ENCODE measurements at regions not wholly inside any gene's neighbourhood (a gene's known extent, or its start where the extent isn't known, plus 50 kb on each side); places are given as distances from the start of the nearest gene placed in this dataset.

DNA sequence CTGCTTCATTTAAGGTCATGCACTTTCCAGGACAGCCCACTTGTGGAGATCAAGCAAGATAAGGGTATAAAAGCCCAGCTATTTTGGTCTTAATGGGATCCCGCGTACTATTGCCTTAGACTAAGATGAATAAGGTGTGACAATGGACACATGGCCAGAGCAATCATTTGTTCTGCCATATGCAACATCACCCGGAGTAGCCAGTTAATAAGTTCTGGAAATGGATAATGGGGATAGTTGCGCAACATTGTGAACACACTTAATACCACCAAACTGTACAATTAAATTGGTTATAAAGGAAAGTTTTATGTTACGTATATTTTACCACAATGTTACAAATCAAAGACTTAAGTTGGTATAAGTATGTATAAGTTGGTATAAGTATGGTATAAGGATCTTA is 674.5 kb downstream of the HDGFL1 start:
- TF ChIP-seq, protein P1, sequence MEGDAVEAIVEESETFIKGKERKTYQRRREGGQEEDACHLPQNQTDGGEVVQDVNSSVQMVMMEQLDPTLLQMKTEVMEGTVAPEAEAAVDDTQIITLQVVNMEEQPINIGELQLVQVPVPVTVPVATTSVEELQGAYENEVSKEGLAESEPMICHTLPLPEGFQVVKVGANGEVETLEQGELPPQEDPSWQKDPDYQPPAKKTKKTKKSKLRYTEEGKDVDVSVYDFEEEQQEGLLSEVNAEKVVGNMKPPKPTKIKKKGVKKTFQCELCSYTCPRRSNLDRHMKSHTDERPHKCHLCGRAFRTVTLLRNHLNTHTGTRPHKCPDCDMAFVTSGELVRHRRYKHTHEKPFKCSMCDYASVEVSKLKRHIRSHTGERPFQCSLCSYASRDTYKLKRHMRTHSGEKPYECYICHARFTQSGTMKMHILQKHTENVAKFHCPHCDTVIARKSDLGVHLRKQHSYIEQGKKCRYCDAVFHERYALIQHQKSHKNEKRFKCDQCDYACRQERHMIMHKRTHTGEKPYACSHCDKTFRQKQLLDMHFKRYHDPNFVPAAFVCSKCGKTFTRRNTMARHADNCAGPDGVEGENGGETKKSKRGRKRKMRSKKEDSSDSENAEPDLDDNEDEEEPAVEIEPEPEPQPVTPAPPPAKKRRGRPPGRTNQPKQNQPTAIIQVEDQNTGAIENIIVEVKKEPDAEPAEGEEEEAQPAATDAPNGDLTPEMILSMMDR (IDR thresholded peaks at IDR 0.05): no peak
- H3K9me3 ChIP-seq (replicated peaks in 1 of 3): no peaks in the 10 kb centered on the region
- DNase-seq: no peak
- no peaks in the 10 kb centered on the region for H3K27me3 ChIP-seq
- WGBS, 4 donors: 67 to 82% (median 76%) methylated on average over 5 of the region's 5 CpGs
- intact Hi-C loops (cut with DNase I): no loop called here
- no peaks in the 10 kb centered on the region for H3K36me3 ChIP-seq (replicated peaks in 1 of 2)
- no peak overlapping the region for H3K27ac ChIP-seq
- H3K4me3 ChIP-seq: no peak overlapping the region
- no peaks in the 10 kb centered on the region for H3K4me1 ChIP-seq (replicated peaks in 1 of 2)

DNA sequence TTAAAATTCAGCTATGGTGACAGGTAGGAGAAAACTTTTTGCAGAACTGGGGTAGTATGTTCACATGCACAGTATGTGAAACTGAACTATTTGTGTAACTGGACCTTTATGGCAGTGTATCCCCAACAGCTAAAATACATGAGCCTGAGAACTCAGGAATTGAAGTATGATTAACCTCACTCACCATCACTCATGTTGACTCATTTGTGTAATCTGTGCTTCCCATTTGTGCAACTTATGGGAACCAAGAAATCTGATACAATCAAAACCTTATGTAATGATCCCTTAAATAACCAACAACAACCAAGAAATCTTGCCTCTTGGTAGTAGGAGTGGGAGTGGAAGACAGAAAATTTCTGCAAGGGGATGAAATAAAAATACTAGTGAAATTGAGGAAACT is 674.9 kb downstream of the HDGFL1 start:
- H3K4me3 ChIP-seq: no peak overlapping the region
- H3K27ac ChIP-seq: no peak overlapping the region
- no peaks in the 10 kb centered on the region for H3K9me3 ChIP-seq (replicated peaks in 1 of 3)
- TF ChIP-seq POLR2A (IDR thresholded peaks at IDR 0.05): no peak
- TF ChIP-seq, protein P1 (IDR thresholded peaks at IDR 0.05): no peak
- H3K27me3 ChIP-seq: no peaks in the 10 kb centered on the region
- intact Hi-C loops (cut with DNase I): no loop called here
- H3K36me3 ChIP-seq (replicated peaks in 1 of 2): no peaks in the 10 kb centered on the region
- no peak for DNase-seq
- H3K4me1 ChIP-seq (replicated peaks in 1 of 2): no peaks in the 10 kb centered on the region

DNA sequence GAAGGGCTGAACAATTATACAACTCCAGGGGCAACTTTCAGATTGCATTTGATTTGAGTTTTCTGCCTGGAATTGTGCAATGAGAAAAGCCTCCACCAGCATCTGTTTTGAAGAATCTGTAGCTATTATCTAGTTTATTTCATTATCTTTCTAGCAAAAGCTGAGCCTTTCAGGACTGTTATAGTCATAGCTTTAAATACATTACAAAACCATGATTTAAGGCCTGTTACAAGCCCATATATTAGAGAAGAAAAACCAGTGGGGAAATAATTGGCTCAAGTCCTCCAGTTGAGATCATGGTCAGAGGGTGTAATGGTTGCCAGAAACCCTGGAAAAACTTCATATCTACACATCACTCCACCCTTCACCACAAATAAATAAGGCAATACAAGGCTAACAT is 676.2 kb downstream of the HDGFL1 start:
- no peak overlapping the region for H3K4me3 ChIP-seq
- H3K4me1 ChIP-seq (replicated peaks in 1 of 2): no peaks in the 10 kb centered on the region
- H3K36me3 ChIP-seq (replicated peaks in 1 of 2): no peaks in the 10 kb centered on the region
- H3K27me3 ChIP-seq: no peaks in the 10 kb centered on the region
- no peak for TF ChIP-seq POLR2A (IDR thresholded peaks at IDR 0.05)
- TF ChIP-seq, protein P1 (IDR thresholded peaks at IDR 0.05): no peak
- no peak overlapping the region for H3K27ac ChIP-seq
- intact Hi-C loops (cut with DNase I): no loop called here
- DNase-seq: no peak
- no peaks in the 10 kb centered on the region for H3K9me3 ChIP-seq (replicated peaks in 1 of 3)

DNA sequence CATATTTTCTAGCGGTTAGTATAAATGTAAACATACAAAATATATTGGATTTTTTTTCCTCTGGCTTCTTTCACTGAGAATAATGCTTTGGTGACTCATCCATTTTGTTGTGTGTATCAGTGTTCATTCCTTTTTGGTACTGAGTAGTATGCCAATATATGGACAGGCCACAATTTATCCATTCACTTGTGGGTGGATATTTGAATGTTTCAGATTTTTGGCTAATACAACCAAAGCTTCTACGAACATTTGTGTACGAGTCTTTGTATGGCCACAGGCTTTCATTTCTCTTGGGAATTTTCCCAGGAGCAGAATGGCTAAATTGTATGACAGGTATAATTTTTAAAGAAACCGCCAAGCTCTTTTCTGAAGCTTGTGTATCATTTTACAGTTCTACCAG is 677.5 kb downstream of the HDGFL1 start:
- WGBS, 4 donors: 80 to 90% (median 86%) methylated on average over 4 of the region's 4 CpGs
- Histone ChIP-seq H3K4me3 (no peak overlapping the region), H3K4me1 (replicated peaks in 1 of 2) (no peaks in the 10 kb centered on the region), H3K9me3 (replicated peaks in 1 of 3) (peaks cover 0 to 6% (median 0%) of the 10 kb centered on the region in 3 donors), H3K27me3 (no peaks in the 10 kb centered on the region), H3K27ac (no peak overlapping the region), H3K36me3 (replicated peaks in 1 of 2) (no peaks in the 10 kb centered on the region)
- intact Hi-C loops (cut with DNase I): no loop called here
- DNase-seq: no peak
- TF ChIP-seq, protein P1 (IDR thresholded peaks at IDR 0.05): no peak
- no peak for TF ChIP-seq POLR2A (IDR thresholded peaks at IDR 0.05)
